A549 (cell line): ENCODE measurements at regions not wholly inside any gene's neighbourhood (a gene's known extent, or its start where the extent isn't known, plus 50 kb on each side); places are given as distances from the start of the nearest gene placed in this dataset.

ENCODE experiments used
- BHLHE40 ChIP-seq: IDR thresholded peaks from 2 replicates; pipeline ENCODE4 v1.6.1; 2012; ENCODE audit warnings: low read depth, low read length, inconsistent platforms
- MAZ ChIP-seq: fragments of 150-350 bp; IDR thresholded peaks from 2 replicates; pipeline ENCODE4 v1.6.1; 2014; ENCODE audit warnings: antibody characterized with exemption, low read depth, low read length, borderline replicate concordance
- RAD21 ChIP-seq, 2 experiments: fragments of >200 bp in 1 of 2; sonication (Bioruptor Twin) in 1 of 2; formaldehyde crosslinking in 1 of 2; IDR thresholded peaks in 1 of 2; conservative IDR thresholded peaks in 1 of 2; 2 replicates in 1 of 2; 3 replicates in 1 of 2; pipeline ENCODE4 v1.6.1; 2012 to 2018; ENCODE audit warnings: inconsistent platforms in 1 of 2
- SMC3 ChIP-seq: fragments of >200 bp; sonication (Bioruptor Twin); formaldehyde crosslinking; IDR thresholded peaks from 3 replicates; pipeline ENCODE4 v1.6.1; 2018; ENCODE audit warnings: inconsistent platforms
- SREBF2 ChIP-seq: fragments of 450-650 bp; IDR thresholded peaks from 2 replicates; pipeline ENCODE4 v1.6.1; 2014; ENCODE audit warnings: mild to moderate bottlenecking, moderate library complexity
- TF ChIP-seq, protein P1 (sequence below): fragments of >200 bp; sonication (Bioruptor Twin); formaldehyde crosslinking; IDR thresholded peaks from 3 replicates; pipeline ENCODE4 v1.5.1; 2016
- TF ChIP-seq, protein P2 (sequence below): fragments of 200-600 bp; sonication (generic); IDR thresholded peaks from 2 replicates; pipeline ENCODE4 v1.6.1; 2016; ENCODE audit warnings: antibody characterized with exemption, mild to moderate bottlenecking, moderate library complexity

DNA sequence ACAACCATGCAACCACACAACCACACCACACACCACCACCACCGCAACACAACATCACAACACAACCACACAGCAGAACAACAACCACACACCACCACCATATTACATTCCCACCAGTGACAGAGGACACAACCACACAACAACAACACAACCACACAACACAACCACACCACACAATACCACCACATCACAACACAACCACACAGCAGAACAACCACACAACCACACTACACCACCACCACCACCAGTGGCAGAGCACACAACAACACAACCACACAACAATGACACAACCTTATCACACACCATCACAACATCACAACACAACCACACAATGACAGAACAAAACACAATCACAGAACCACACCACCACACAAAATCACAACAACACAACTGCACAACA lies 313.0 kb upstream of the MYT1L start:
- TF ChIP-seq RAD21 (conservative IDR thresholded peaks at IDR 0.05 in 1 of 2, IDR thresholded peaks at IDR 0.05 in 1 of 2) (no peak), SMC3 (no peak), MAZ (no peak), SREBF2 (no peak), BHLHE40 (no peak)
- TF ChIP-seq, protein P1, sequence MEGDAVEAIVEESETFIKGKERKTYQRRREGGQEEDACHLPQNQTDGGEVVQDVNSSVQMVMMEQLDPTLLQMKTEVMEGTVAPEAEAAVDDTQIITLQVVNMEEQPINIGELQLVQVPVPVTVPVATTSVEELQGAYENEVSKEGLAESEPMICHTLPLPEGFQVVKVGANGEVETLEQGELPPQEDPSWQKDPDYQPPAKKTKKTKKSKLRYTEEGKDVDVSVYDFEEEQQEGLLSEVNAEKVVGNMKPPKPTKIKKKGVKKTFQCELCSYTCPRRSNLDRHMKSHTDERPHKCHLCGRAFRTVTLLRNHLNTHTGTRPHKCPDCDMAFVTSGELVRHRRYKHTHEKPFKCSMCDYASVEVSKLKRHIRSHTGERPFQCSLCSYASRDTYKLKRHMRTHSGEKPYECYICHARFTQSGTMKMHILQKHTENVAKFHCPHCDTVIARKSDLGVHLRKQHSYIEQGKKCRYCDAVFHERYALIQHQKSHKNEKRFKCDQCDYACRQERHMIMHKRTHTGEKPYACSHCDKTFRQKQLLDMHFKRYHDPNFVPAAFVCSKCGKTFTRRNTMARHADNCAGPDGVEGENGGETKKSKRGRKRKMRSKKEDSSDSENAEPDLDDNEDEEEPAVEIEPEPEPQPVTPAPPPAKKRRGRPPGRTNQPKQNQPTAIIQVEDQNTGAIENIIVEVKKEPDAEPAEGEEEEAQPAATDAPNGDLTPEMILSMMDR: no peak
- TF ChIP-seq, protein P2, sequence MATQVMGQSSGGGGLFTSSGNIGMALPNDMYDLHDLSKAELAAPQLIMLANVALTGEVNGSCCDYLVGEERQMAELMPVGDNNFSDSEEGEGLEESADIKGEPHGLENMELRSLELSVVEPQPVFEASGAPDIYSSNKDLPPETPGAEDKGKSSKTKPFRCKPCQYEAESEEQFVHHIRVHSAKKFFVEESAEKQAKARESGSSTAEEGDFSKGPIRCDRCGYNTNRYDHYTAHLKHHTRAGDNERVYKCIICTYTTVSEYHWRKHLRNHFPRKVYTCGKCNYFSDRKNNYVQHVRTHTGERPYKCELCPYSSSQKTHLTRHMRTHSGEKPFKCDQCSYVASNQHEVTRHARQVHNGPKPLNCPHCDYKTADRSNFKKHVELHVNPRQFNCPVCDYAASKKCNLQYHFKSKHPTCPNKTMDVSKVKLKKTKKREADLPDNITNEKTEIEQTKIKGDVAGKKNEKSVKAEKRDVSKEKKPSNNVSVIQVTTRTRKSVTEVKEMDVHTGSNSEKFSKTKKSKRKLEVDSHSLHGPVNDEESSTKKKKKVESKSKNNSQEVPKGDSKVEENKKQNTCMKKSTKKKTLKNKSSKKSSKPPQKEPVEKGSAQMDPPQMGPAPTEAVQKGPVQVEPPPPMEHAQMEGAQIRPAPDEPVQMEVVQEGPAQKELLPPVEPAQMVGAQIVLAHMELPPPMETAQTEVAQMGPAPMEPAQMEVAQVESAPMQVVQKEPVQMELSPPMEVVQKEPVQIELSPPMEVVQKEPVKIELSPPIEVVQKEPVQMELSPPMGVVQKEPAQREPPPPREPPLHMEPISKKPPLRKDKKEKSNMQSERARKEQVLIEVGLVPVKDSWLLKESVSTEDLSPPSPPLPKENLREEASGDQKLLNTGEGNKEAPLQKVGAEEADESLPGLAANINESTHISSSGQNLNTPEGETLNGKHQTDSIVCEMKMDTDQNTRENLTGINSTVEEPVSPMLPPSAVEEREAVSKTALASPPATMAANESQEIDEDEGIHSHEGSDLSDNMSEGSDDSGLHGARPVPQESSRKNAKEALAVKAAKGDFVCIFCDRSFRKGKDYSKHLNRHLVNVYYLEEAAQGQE: no peak
